Progenitor cell of endocrine pancreas (in vitro differentiated cells): ENCODE measurements at regions not wholly inside any gene's neighbourhood (a gene's known extent, or its start where the extent isn't known, plus 50 kb on each side); places are given as distances from the start of the nearest gene placed in this dataset.

Experiments
- DNase-seq: peaks from one replicate; pipeline ENCODE4 v3.0.0; 2021; ENCODE audit warnings: low spot score; ENCODE audit not compliant: unreplicated experiment
- H3K27ac Mint-ChIP-seq: 2 replicates; pipeline ENCODE4 v1.8.0; 2021; ENCODE audit warnings: mild to moderate bottlenecking, moderate library complexity, mixed read lengths
- H3K27me3 Mint-ChIP-seq: 2 replicates; pipeline ENCODE4 v1.8.0; 2021; ENCODE audit warnings: mixed read lengths
- H3K36me3 Mint-ChIP-seq: 2 replicates; pipeline ENCODE4 v1.8.0; 2022; ENCODE audit warnings: mixed read lengths; ENCODE audit not compliant: insufficient read depth
- H3K4me1 Mint-ChIP-seq: 2 replicates; pipeline ENCODE4 v1.8.0; 2021; ENCODE audit warnings: low read depth, mixed read lengths
- H3K4me3 Mint-ChIP-seq: 2 replicates; pipeline ENCODE4 v1.8.0; 2021; ENCODE audit warnings: low read depth, mild to moderate bottlenecking, moderate library complexity, mixed read lengths
- H3K9me3 Mint-ChIP-seq: 2 replicates; pipeline ENCODE4 v1.8.0; 2021; ENCODE audit warnings: low read depth, mixed read lengths
- TF ChIP-seq, protein P1 (sequence below): fragments of 200-600 bp; sonication (generic); IDR thresholded peaks from one replicate; pipeline ENCODE4 v1.5.0; 2021; ENCODE audit warnings: antibody characterized with exemption, mild to moderate bottlenecking; ENCODE audit not compliant: unreplicated experiment

DNA sequence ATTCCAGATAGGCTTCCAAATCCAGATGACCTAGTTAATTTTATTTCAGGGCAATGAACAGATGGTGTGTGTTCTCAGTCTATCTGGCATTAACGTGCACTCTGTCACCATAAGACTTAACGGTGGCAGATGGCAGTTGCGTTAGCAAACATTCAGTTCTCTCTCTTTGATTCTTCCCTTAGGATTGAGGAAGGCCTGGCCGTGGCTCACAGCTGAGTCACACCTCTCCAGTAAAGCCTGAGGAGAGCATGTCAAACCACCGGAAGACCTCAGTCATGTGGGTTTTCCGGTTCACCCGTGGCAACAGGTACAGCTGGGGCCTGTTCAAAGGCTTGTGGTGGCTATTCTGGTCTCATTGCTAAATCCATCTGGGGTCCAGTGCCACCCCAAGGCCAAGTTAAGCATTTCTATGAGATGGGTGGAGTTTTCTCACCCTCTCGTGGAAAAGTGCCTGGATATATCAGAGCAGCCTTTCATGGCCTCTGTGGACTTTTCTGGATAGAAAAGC, 545.1 kb upstream of the ATP2B1 start:
- H3K4me1 Mint-ChIP-seq = no peaks in the 10 kb centered on the region
- TF ChIP-seq, protein P1, sequence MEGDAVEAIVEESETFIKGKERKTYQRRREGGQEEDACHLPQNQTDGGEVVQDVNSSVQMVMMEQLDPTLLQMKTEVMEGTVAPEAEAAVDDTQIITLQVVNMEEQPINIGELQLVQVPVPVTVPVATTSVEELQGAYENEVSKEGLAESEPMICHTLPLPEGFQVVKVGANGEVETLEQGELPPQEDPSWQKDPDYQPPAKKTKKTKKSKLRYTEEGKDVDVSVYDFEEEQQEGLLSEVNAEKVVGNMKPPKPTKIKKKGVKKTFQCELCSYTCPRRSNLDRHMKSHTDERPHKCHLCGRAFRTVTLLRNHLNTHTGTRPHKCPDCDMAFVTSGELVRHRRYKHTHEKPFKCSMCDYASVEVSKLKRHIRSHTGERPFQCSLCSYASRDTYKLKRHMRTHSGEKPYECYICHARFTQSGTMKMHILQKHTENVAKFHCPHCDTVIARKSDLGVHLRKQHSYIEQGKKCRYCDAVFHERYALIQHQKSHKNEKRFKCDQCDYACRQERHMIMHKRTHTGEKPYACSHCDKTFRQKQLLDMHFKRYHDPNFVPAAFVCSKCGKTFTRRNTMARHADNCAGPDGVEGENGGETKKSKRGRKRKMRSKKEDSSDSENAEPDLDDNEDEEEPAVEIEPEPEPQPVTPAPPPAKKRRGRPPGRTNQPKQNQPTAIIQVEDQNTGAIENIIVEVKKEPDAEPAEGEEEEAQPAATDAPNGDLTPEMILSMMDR = peak; percentile 14
- no peak for DNase-seq
- no peaks in the 10 kb centered on the region for H3K36me3 Mint-ChIP-seq
- peaks cover 3% of the 10 kb centered on the region for H3K9me3 Mint-ChIP-seq
- H3K27ac Mint-ChIP-seq = no peak overlapping the region
- no peak overlapping the region for H3K4me3 Mint-ChIP-seq
- no peaks in the 10 kb centered on the region for H3K27me3 Mint-ChIP-seq

DNA sequence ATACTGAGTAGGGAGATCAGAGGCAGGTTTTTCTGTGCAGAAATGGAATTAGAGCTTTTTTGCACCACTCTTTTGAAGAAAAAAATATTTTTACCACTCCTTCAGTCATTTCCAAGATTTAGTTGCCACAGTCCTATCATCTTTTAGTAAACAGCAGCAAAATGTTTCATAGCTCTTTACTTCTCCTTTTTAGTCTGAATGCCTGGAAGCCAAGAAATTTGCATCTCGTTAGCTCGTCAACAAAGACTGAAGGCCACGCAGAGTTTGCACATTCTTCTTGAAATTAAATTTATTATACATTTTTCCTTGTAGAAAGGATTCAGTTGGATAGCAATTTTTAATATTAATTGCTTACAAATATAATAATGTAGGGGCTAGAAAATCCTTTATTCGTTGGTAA, 544.5 kb upstream of the ATP2B1 start:
- no peak for DNase-seq
- Mint-ChIP-seq H3K4me3 (no peak overlapping the region), H3K4me1 (no peaks in the 10 kb centered on the region), H3K36me3 (no peaks in the 10 kb centered on the region), H3K9me3 (peaks cover 4% of the 10 kb centered on the region), H3K27me3 (no peaks in the 10 kb centered on the region), H3K27ac (no peak overlapping the region)
- TF ChIP-seq, protein P1 = no peak

DNA sequence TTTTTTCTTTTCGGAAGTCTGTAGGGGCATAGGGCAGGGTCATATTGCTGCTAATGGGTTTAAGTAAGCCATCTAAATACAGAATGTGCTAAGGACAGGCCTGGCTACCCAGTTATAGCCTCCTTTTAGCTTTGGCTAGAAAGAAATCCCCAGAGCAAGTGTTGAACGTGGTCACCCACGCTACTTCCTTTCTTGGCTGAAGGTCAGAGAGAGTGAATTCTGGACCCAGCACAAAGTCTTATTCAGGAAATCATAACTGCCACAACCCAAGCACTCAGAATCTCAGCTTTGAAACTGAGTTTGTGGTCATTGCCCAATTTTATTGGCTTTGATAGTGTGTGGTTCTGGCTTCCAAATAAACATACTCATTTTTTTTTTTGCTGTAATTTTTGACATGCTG, 542.1 kb upstream of the ATP2B1 start:
- H3K27ac Mint-ChIP-seq = no peak overlapping the region
- no peaks in the 10 kb centered on the region for H3K36me3 Mint-ChIP-seq
- no peaks in the 10 kb centered on the region for H3K4me1 Mint-ChIP-seq
- TF ChIP-seq, protein P1 = no peak
- H3K27me3 Mint-ChIP-seq = no peaks in the 10 kb centered on the region
- DNase-seq = no peak
- H3K9me3 Mint-ChIP-seq = peaks cover 4% of the 10 kb centered on the region
- H3K4me3 Mint-ChIP-seq = no peak overlapping the region

DNA sequence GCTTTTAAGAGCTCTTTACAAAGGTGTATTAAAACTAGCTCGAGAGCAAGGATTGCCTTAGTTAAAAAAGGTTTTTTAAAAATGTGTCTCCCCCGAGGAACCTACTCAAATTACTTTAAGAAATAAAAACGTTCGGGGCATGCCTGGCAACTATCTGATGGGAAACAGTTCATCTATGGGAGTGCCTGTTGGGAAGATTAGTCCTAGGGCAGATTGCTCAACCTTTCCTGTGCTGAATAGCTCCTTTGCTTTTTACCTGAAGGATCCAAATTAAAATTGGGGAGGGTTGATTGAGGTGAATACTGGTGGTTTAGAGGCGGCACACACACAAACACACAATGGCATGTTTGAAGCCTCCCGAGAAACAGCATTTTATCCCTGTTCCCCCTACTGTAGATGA, 541.4 kb upstream of the ATP2B1 start:
- H3K4me1 Mint-ChIP-seq = no peaks in the 10 kb centered on the region

DNA sequence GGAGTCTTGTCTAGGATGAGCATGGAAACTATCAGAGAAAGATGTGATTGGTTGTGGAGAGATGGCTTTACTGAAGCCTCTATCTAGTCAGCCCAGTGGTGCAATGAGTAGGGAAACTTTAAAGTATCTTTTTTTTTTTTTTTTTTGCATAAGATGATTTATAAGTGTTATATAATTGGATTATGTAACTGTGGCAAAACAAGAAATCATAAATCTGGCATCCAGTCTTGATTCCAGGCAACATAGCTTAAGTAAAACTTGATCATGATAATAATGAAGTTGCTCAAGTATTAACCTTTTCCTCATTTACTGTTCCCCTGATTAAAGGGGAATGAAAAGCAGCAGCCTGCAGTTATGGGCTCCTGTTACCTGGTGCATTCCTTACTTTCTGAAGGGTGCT, 538.0 kb upstream of the ATP2B1 start:
- Mint-ChIP-seq H3K4me3 (no peak overlapping the region), H3K27ac (no peak overlapping the region), H3K4me1 (no peaks in the 10 kb centered on the region), H3K36me3 (no peaks in the 10 kb centered on the region), H3K27me3 (no peaks in the 10 kb centered on the region), H3K9me3 (peaks cover 4% of the 10 kb centered on the region)
- TF ChIP-seq, protein P1 = no peak
- DNase-seq = no peak

More for the DNA sequence above, 541.4 kb upstream of the ATP2B1 start:
- Mint-ChIP-seq H3K4me3 (no peak overlapping the region), H3K36me3 (no peaks in the 10 kb centered on the region), H3K27me3 (no peaks in the 10 kb centered on the region), H3K9me3 (peaks cover 4% of the 10 kb centered on the region), H3K27ac (no peak overlapping the region)
- DNase-seq = no peak
- TF ChIP-seq, protein P1 = no peak
